K562 (cell line): ENCODE measurements at regions not wholly inside any gene's neighbourhood (a gene's known extent, or its start where the extent isn't known, plus 50 kb on each side); places are given as distances from the start of the nearest gene placed in this dataset.

Experiments
- BHLHE40 ChIP-seq: IDR thresholded peaks from 2 replicates; pipeline ENCODE4 v1.6.1; 2011; ENCODE audit warnings: low read length, improper control_type of control experiment
- EP300 ChIP-seq: IDR thresholded peaks from 2 replicates; pipeline ENCODE4 v1.6.1; 2012; ENCODE audit warnings: low read length, improper control_type of control experiment
- GATAD2B ChIP-seq: fragments of 450-650 bp; IDR thresholded peaks from 2 replicates; pipeline ENCODE4 v1.6.1; 2017; ENCODE audit warnings: mild to moderate bottlenecking, borderline replicate concordance
- NEUROD1 ChIP-seq: fragments of 150-350 bp; IDR thresholded peaks from 2 replicates; pipeline ENCODE4 v1.6.1; 2014; ENCODE audit warnings: borderline replicate concordance, low read length, low read depth; ENCODE audit not compliant: partially characterized antibody
- NR2F6 ChIP-seq: fragments of 450-650 bp; formaldehyde crosslinking; IDR thresholded peaks from 2 replicates; pipeline ENCODE4 v1.4.0; 2020; ENCODE audit warnings: mild to moderate bottlenecking
- PRPF4 ChIP-seq: fragments of 200-400 bp; formaldehyde crosslinking; IDR thresholded peaks from one replicate; pipeline ENCODE4 v1.6.1; 2017; ENCODE audit warnings: low read length, low read depth, mild to moderate bottlenecking; ENCODE audit not compliant: insufficient read depth, poor library complexity, severe bottlenecking
- RBM17 ChIP-seq: fragments of 200-400 bp; formaldehyde crosslinking; IDR thresholded peaks from 2 replicates; pipeline ENCODE4 v1.6.1; 2017; ENCODE audit warnings: low read depth, mild to moderate bottlenecking, low read length, borderline replicate concordance
- SMAD3 ChIP-seq: fragments of 450-650 bp; formaldehyde crosslinking; conservative IDR thresholded peaks from 2 replicates; pipeline ENCODE4 v1.4.0; 2020; ENCODE audit warnings: mild to moderate bottlenecking
- ZBED1 ChIP-seq: IDR thresholded peaks from 2 replicates; pipeline ENCODE4 v1.6.1; 2014
- ZNF24 ChIP-seq: fragments of 450-650 bp; IDR thresholded peaks from 2 replicates; pipeline ENCODE4 v1.6.1; 2016
- ZNF444 ChIP-seq: fragments of 250-450 bp; sonication (Bioruptor Pico); IDR thresholded peaks from 2 replicates; pipeline ENCODE4 v1.4.0; 2020; ENCODE audit warnings: mild to moderate bottlenecking, moderate library complexity
- ZNF77 ChIP-seq: fragments of 250-450 bp; sonication (Bioruptor Pico); IDR thresholded peaks from 2 replicates; pipeline ENCODE4 v1.5.0; 2020
- TF ChIP-seq, protein P1 (sequence below): fragments of 250-450 bp; sonication (Bioruptor Pico); IDR thresholded peaks from 2 replicates; pipeline ENCODE4 v1.4.0; 2020; ENCODE audit warnings: mild to moderate bottlenecking, moderate library complexity
- TF ChIP-seq, protein P2 (sequence below): fragments of 250-450 bp; sonication (Bioruptor Pico); IDR thresholded peaks from 2 replicates; pipeline ENCODE4 v1.8.0; 2022; ENCODE audit warnings: inconsistent platforms
- TF ChIP-seq, protein P3 (sequence below): fragments of 250-450 bp; sonication (Bioruptor Pico); IDR thresholded peaks from 2 replicates; pipeline ENCODE4 v1.5.0; 2022; ENCODE audit warnings: mild to moderate bottlenecking
- TF ChIP-seq, protein P4 (sequence below): sonication (generic); formaldehyde crosslinking; IDR thresholded peaks from 2 replicates; pipeline ENCODE4 v1.8.0; 2022; ENCODE audit warnings: mild to moderate bottlenecking, missing genetic modification reagents
- TF ChIP-seq, protein P5 (sequence below): fragments of 450-650 bp; IDR thresholded peaks from one replicate; pipeline ENCODE4 v1.6.1; 2018; ENCODE audit warnings: mild to moderate bottlenecking, moderate library complexity; ENCODE audit not compliant: partially characterized antibody
- TF ChIP-seq, protein P6 (sequence below): sonication (generic); formaldehyde crosslinking; IDR thresholded peaks from 2 replicates; pipeline ENCODE4 v1.8.1; 2023; ENCODE audit warnings: mild to moderate bottlenecking, missing genetic modification reagents

DNA sequence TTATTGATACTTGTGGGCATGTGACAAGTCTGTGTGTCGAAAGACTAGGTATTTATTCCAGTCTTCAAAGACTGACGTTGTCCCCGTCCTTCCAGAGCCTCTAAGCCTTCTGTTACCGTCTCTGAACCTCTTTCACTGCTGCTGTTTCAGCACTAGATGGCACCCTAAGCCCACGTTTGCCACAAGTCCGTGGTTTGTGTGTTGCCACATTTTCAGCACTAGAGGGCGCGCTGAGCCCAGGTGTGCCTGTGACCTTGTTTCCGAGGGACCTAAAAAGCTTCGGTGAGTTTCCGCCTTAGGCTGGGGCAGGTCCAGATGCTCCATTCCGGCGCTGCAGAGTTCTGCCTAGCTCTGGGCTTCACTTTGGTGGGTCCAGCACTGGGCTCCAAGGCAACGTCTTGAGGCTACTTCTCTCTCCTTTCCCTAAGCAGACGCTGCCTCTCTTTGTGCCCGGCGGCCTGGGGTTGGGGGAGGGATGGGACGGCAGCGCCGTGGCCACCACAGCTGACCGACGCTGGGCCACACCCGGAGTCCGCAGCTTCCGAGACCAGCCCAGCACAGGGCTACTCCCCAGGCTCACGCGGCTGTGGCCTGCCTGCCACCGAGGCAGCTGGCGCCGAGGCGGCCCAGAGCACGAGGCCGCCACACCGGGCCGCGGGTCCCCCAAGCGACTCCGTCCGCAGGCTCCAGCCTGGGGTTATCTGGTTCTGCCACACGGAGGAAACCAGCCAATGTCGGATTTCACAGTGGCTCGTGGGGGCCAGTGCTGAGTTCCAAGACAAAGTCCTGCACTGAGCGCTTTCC, 520.2 kb downstream of the REEP3 start (continued):
- TF ChIP-seq, protein P1, sequence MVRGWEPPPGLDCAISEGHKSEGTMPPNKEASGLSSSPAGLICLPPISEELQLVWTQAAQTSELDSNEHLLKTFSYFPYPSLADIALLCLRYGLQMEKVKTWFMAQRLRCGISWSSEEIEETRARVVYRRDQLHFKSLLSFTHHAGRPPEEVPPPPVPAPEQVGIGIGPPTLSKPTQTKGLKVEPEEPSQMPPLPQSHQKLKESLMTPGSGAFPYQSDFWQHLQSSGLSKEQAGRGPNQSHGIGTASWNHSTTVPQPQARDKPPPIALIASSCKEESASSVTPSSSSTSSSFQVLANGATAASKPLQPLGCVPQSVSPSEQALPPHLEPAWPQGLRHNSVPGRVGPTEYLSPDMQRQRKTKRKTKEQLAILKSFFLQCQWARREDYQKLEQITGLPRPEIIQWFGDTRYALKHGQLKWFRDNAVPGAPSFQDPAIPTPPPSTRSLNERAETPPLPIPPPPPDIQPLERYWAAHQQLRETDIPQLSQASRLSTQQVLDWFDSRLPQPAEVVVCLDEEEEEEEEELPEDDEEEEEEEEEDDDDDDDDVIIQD (CRISPR knock-in tag), result no peak
- TF ChIP-seq ZNF77 (CRISPR knock-in tag) (no peak), GATAD2B (no peak), NR2F6 (no peak), ZNF444 (CRISPR knock-in tag) (no peak), PRPF4 (no peak), EP300 (no peak), BHLHE40 (peak; percentile 44), SMAD3 (CRISPR knock-in tag) (no peak), ZBED1 (no peak), NEUROD1 (no peak), RBM17 (no peak), ZNF24 (peak; percentile 54; the same call in 1 of the 2 replicates)
- TF ChIP-seq, protein P2, sequence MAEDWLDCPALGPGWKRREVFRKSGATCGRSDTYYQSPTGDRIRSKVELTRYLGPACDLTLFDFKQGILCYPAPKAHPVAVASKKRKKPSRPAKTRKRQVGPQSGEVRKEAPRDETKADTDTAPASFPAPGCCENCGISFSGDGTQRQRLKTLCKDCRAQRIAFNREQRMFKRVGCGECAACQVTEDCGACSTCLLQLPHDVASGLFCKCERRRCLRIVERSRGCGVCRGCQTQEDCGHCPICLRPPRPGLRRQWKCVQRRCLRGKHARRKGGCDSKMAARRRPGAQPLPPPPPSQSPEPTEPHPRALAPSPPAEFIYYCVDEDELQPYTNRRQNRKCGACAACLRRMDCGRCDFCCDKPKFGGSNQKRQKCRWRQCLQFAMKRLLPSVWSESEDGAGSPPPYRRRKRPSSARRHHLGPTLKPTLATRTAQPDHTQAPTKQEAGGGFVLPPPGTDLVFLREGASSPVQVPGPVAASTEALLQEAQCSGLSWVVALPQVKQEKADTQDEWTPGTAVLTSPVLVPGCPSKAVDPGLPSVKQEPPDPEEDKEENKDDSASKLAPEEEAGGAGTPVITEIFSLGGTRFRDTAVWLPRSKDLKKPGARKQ, result no peak
- TF ChIP-seq, protein P3, sequence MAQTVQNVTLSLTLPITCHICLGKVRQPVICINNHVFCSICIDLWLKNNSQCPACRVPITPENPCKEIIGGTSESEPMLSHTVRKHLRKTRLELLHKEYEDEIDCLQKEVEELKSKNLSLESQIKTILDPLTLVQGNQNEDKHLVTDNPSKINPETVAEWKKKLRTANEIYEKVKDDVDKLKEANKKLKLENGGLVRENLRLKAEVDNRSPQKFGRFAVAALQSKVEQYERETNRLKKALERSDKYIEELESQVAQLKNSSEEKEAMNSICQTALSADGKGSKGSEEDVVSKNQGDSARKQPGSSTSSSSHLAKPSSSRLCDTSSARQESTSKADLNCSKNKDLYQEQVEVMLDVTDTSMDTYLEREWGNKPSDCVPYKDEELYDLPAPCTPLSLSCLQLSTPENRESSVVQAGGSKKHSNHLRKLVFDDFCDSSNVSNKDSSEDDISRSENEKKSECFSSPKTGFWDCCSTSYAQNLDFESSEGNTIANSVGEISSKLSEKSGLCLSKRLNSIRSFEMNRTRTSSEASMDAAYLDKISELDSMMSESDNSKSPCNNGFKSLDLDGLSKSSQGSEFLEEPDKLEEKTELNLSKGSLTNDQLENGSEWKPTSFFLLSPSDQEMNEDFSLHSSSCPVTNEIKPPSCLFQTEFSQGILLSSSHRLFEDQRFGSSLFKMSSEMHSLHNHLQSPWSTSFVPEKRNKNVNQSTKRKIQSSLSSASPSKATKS, result no peak
- TF ChIP-seq, protein P4, sequence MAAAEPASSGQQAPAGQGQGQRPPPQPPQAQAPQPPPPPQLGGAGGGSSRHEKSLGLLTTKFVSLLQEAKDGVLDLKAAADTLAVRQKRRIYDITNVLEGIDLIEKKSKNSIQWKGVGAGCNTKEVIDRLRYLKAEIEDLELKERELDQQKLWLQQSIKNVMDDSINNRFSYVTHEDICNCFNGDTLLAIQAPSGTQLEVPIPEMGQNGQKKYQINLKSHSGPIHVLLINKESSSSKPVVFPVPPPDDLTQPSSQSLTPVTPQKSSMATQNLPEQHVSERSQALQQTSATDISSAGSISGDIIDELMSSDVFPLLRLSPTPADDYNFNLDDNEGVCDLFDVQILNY (CRISPR knock-in tag), result no peak
- TF ChIP-seq, protein P5, sequence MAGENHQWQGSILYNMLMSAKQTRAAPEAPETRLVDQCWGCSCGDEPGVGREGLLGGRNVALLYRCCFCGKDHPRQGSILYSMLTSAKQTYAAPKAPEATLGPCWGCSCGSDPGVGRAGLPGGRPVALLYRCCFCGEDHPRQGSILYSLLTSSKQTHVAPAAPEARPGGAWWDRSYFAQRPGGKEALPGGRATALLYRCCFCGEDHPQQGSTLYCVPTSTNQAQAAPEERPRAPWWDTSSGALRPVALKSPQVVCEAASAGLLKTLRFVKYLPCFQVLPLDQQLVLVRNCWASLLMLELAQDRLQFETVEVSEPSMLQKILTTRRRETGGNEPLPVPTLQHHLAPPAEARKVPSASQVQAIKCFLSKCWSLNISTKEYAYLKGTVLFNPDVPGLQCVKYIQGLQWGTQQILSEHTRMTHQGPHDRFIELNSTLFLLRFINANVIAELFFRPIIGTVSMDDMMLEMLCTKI, result no peak
- TF ChIP-seq, protein P6, sequence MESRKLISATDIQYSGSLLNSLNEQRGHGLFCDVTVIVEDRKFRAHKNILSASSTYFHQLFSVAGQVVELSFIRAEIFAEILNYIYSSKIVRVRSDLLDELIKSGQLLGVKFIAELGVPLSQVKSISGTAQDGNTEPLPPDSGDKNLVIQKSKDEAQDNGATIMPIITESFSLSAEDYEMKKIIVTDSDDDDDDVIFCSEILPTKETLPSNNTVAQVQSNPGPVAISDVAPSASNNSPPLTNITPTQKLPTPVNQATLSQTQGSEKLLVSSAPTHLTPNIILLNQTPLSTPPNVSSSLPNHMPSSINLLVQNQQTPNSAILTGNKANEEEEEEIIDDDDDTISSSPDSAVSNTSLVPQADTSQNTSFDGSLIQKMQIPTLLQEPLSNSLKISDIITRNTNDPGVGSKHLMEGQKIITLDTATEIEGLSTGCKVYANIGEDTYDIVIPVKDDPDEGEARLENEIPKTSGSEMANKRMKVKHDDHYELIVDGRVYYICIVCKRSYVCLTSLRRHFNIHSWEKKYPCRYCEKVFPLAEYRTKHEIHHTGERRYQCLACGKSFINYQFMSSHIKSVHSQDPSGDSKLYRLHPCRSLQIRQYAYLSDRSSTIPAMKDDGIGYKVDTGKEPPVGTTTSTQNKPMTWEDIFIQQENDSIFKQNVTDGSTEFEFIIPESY (CRISPR knock-in tag), result 0 out of 2 replicates have a peak, but pooled peaks have one; percentile 20
